MCF 10A (cell line): ENCODE measurements at regions not wholly inside any gene's neighbourhood (a gene's known extent, or its start where the extent isn't known, plus 50 kb on each side); places are given as distances from the start of the nearest gene placed in this dataset.

Experiments
- BruUV-seq: library from RNA; stranded (reverse); fragments of 400-500 nt; replicated peaks from 2 replicates; lab custom pipeline; 2021; lab: Mats Ljungman, UMichigan
- CTCF ChIA-PET: fragments of 300-600 bp; sonication (Branson Sonifier 250); formaldehyde crosslinking; extraction: SDS; loops from one replicate; lab custom pipeline; 2021; ENCODE audit warnings: antibody characterized with exemption, inconsistent platforms; lab: Yijun Ruan, JAX
- POLR2A ChIA-PET: fragments of 300-600, 350-650 bp; sonication (Branson Sonifier 250); formaldehyde crosslinking; extraction: SDS; loops from one replicate; lab custom pipeline; 2020; ENCODE audit warnings: antibody characterized with exemption, inconsistent platforms; lab: Yijun Ruan, JAX
- DNase-seq: peaks from one replicate; pipeline ENCODE4 v3.0.0-alpha.2; 2018; ENCODE audit not compliant: unreplicated experiment
- H3K27ac Mint-ChIP-seq: one replicate; pipeline ENCODE4 v1.8.0; 2022; ENCODE audit warnings: mild to moderate bottlenecking, low read depth, mixed read lengths; ENCODE audit not compliant: unreplicated experiment
- H3K27me3 Mint-ChIP-seq: one replicate; pipeline ENCODE4 v1.8.0; 2022; ENCODE audit warnings: mixed read lengths; ENCODE audit not compliant: insufficient read depth, unreplicated experiment
- H3K36me3 Mint-ChIP-seq: one replicate; pipeline ENCODE4 v1.8.0; 2022; ENCODE audit warnings: mild to moderate bottlenecking, moderate library complexity, mixed read lengths; ENCODE audit not compliant: insufficient read depth, unreplicated experiment
- H3K4me1 Mint-ChIP-seq: one replicate; pipeline ENCODE4 v1.8.0; 2022; ENCODE audit warnings: mixed read lengths; ENCODE audit not compliant: insufficient read depth, unreplicated experiment
- H3K4me3 Mint-ChIP-seq: one replicate; pipeline ENCODE4 v1.8.0; 2022; ENCODE audit warnings: mild to moderate bottlenecking, moderate library complexity, mixed read lengths; ENCODE audit not compliant: unreplicated experiment
- H3K9me3 Mint-ChIP-seq: one replicate; pipeline ENCODE4 v1.8.0; 2022; ENCODE audit warnings: mixed read lengths; ENCODE audit not compliant: unreplicated experiment
- intact Hi-C: fragments of 100-400 bp; cut with micrococcal nuclease; formaldehyde crosslinking; loops from 2 replicates; pipeline ENCODE4 v1.14.1; 2022
- TF ChIP-seq, protein P1 (sequence below): fragments of 200-600 bp; IDR thresholded peaks from one replicate; pipeline ENCODE4 v1.8.0; 2022; ENCODE audit warnings: antibody characterized with exemption, mild to moderate bottlenecking; ENCODE audit not compliant: unreplicated experiment

DNA sequence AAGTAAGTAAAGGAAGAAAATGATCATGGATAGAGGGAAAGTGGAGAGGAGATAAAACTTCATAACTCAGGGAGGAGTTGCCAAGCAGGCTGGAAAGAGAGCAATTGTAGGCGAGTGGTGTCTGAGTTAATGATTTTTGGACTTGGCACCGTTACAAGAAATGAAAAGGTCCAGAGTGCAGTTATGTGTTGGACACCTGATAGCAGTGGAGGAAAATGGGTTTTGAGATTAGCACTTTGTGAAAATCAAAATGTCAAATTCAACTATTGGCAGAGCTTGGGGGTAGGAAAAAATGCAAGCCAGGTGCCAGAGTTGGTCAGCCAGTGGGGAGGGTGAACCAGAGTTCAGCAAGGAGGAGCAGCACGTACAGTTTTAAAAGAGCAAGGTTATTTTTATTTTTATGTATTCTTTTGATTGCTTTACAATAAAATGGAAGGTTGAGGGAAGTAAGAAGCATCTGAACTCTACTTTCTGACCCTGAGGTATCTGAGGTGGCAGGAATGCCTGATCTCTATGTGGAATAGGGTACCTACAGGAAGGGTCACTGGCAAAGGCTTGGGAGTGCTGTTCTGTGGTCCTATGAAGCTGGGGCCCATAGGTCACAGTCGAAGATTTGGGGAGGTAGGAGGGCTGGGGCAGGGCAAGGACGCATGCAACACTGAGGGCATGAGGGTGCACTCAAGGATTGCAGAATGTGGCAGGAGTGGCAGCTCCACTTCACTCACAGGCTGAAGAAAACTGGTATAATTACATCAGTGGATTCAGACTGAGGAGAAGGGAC, 127.5 kb downstream of the CD8B2 start:
- BruUV-seq: no TSS peak
- CTCF ChIA-PET: no interaction called here
- intact Hi-C loops: no loop called here
- H3K27ac Mint-ChIP-seq: no peak overlapping the region
- POLR2A ChIA-PET: no interaction called here
- no peaks in the 10 kb centered on the region for H3K9me3 Mint-ChIP-seq
- no peak overlapping the region for H3K4me3 Mint-ChIP-seq
- H3K36me3 Mint-ChIP-seq: no peaks in the 10 kb centered on the region
- no peaks in the 10 kb centered on the region for H3K4me1 Mint-ChIP-seq
- TF ChIP-seq, protein P1, sequence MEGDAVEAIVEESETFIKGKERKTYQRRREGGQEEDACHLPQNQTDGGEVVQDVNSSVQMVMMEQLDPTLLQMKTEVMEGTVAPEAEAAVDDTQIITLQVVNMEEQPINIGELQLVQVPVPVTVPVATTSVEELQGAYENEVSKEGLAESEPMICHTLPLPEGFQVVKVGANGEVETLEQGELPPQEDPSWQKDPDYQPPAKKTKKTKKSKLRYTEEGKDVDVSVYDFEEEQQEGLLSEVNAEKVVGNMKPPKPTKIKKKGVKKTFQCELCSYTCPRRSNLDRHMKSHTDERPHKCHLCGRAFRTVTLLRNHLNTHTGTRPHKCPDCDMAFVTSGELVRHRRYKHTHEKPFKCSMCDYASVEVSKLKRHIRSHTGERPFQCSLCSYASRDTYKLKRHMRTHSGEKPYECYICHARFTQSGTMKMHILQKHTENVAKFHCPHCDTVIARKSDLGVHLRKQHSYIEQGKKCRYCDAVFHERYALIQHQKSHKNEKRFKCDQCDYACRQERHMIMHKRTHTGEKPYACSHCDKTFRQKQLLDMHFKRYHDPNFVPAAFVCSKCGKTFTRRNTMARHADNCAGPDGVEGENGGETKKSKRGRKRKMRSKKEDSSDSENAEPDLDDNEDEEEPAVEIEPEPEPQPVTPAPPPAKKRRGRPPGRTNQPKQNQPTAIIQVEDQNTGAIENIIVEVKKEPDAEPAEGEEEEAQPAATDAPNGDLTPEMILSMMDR: no peak
- H3K27me3 Mint-ChIP-seq: no peaks in the 10 kb centered on the region
- no peak for DNase-seq

DNA sequence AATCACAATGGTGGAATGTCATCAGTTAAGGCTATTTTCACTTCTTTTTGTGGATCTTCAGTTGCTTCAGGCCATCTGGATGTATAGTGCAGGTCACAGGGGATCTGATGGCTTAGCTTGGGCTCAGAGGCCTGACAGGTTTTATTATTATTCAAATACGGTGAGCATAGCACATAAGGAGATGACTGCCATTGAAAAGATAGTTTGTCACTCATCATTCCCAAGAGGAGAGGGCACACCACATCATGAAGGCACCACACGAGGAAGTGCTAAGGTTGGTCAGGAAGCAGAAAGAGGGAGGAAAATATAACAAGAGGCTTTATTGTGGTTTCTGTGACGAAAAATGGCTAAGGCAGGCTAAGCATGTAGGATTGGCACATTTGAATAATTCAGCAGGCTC, 131.4 kb downstream of the CD8B2 start:
- no peaks in the 10 kb centered on the region for H3K4me1 Mint-ChIP-seq
- no peaks in the 10 kb centered on the region for H3K36me3 Mint-ChIP-seq
- no peak for DNase-seq
- H3K27me3 Mint-ChIP-seq: no peaks in the 10 kb centered on the region
- no peak overlapping the region for H3K27ac Mint-ChIP-seq
- ChIA-PET CTCF (no interaction called here), POLR2A (no interaction called here)
- no TSS peak for BruUV-seq
- H3K4me3 Mint-ChIP-seq: no peak overlapping the region
- TF ChIP-seq, protein P1: no peak
- no peaks in the 10 kb centered on the region for H3K9me3 Mint-ChIP-seq
- intact Hi-C loops: no loop called here

GRCh38 chr2:106623456-106623855, 136.3 kb downstream of the CD8B2 start:
- TF ChIP-seq, protein P1: no peak
- Mint-ChIP-seq H3K9me3 (peaks cover 7% of the 10 kb centered on the region), H3K4me3 (no peak overlapping the region), H3K36me3 (no peaks in the 10 kb centered on the region), H3K4me1 (no peaks in the 10 kb centered on the region), H3K27ac (no peak overlapping the region), H3K27me3 (peaks cover 15% of the 10 kb centered on the region)
- BruUV-seq: no TSS peak
- ChIA-PET POLR2A (no interaction called here), CTCF (interaction anchor here (0.6 to 1.0 kb wide), 3 partner anchors 11 to 1516 kb away, joined by 3 to 4 read pairs (median 4); no protein-coding TSS in a partner anchor)
- DNase-seq: no peak
- intact Hi-C loops: no loop called here

GRCh38 chr2:106624787-106625380, 137.7 kb downstream of the CD8B2 start:
- no peak for DNase-seq
- POLR2A ChIA-PET: no interaction called here
- H3K4me1 Mint-ChIP-seq: no peaks in the 10 kb centered on the region
- H3K27me3 Mint-ChIP-seq: peaks cover 15% of the 10 kb centered on the region
- no TSS peak for BruUV-seq
- no peak overlapping the region for H3K27ac Mint-ChIP-seq
- no peaks in the 10 kb centered on the region for H3K36me3 Mint-ChIP-seq
- TF ChIP-seq, protein P1: no peak
- CTCF ChIA-PET: interaction anchor here (0.6 kb wide), 1 partner anchor 1312 kb away, joined by 4 read pairs; no protein-coding TSS in a partner anchor
- intact Hi-C loops: no loop called here
- no peak overlapping the region for H3K4me3 Mint-ChIP-seq
- H3K9me3 Mint-ChIP-seq: peaks cover 7% of the 10 kb centered on the region
